ENCODE measurements at regions not wholly inside any gene's neighbourhood (a gene's known extent, or its start where the extent isn't known, plus 50 kb on each side); places are given as distances from the start of the nearest gene placed in this dataset.
A peak's percentile ranks its signal among the peaks of the same experiment; 100 is the strongest.

- DNase-seq = no peak
Measured at GRCh38 chr18:75521816-75522215, 94.3 kb upstream of the SMIM21 start.

GRCh38 chr18:75518007-75518406, 90.5 kb upstream of the SMIM21 start:
- DNase-seq = no peak

- no peak for DNase-seq
Measured at GRCh38 chr18:75517286-75517685, 89.8 kb upstream of the SMIM21 start.

GRCh38 chr18:75507636-75508035, 80.1 kb upstream of the SMIM21 start:
- no peak for DNase-seq

GRCh38 chr18:75506913-75507312, 79.4 kb upstream of the SMIM21 start:
- no peak for DNase-seq

- no peak for DNase-seq
Measured at GRCh38 chr18:75504469-75504868, 77.0 kb upstream of the SMIM21 start.

- no peak for DNase-seq
Measured at GRCh38 chr18:75503615-75504014, 76.1 kb upstream of the SMIM21 start.

GRCh38 chr18:75502286-75502685, 74.8 kb upstream of the SMIM21 start:
- no peak for DNase-seq

- DNase-seq = no peak
Measured at GRCh38 chr18:75500545-75500944, 73.0 kb upstream of the SMIM21 start.

GRCh38 chr18:75497576-75498235, 70.2 kb upstream of the SMIM21 start:
- no peak for DNase-seq

- no peak for DNase-seq
Measured at GRCh38 chr18:75496151-75496550, 68.6 kb upstream of the SMIM21 start.

- no peak for DNase-seq
Measured at GRCh38 chr18:75492852-75493251, 65.3 kb upstream of the SMIM21 start.

- no peak for DNase-seq
Measured at GRCh38 chr18:75491361-75491760, 63.9 kb upstream of the SMIM21 start.

GRCh38 chr18:75489493-75490190, 62.1 kb upstream of the SMIM21 start:
- no peak for DNase-seq

- DNase-seq = no peak
Measured at GRCh38 chr18:75483662-75484061, 56.2 kb upstream of the SMIM21 start.

- no peak for DNase-seq
Measured at GRCh38 chr18:75482880-75483279, 55.4 kb upstream of the SMIM21 start.

- no peak for DNase-seq
Measured at GRCh38 chr18:75480487-75480886, 53.0 kb upstream of the SMIM21 start.

- DNase-seq = peak; percentile 67
Measured at GRCh38 chr18:75478996-75479880, 51.7 kb upstream of the SMIM21 start.

GRCh38 chr18:75477900-75478299, 50.4 kb upstream of the SMIM21 start:
- no peak for DNase-seq

Measured in NCI-H345 (cell line).